ENCODE measurements at regions not wholly inside any gene's neighbourhood (a gene's known extent, or its start where the extent isn't known, plus 50 kb on each side); places are given as distances from the start of the nearest gene placed in this dataset.

GRCh38 chr2:16137080-16137755 lies 196.9 kb downstream of the MYCN start:
- no peak overlapping the region for H3K27ac Mint-ChIP-seq
- peaks cover 21% of the 10 kb centered on the region for H3K4me1 Mint-ChIP-seq
- DNase-seq, result no peak
- no peaks in the 10 kb centered on the region for H3K27me3 Mint-ChIP-seq (ENCODE audit: low read depth, poor library complexity)
- no peak overlapping the region for H3K4me3 Mint-ChIP-seq
- no peak for TF ChIP-seq CTCF (IDR thresholded peaks at IDR 0.05)
- H3K9me3 Mint-ChIP-seq, result peaks cover 8% of the 10 kb centered on the region
- no peaks in the 10 kb centered on the region for H3K36me3 Mint-ChIP-seq (ENCODE audit: low read depth)

- DNase-seq, result no peak
- Mint-ChIP-seq H3K27ac (no peak overlapping the region), H3K9me3 (peaks cover 8% of the 10 kb centered on the region), H3K36me3 (ENCODE audit: low read depth) (no peaks in the 10 kb centered on the region), H3K27me3 (ENCODE audit: low read depth, poor library complexity) (no peaks in the 10 kb centered on the region), H3K4me3 (no peak overlapping the region), H3K4me1 (peaks cover 21% of the 10 kb centered on the region)
- no peak for TF ChIP-seq CTCF (IDR thresholded peaks at IDR 0.05)
Measured at GRCh38 chr2:16136461-16137035, 196.2 kb downstream of the MYCN start.

DNA sequence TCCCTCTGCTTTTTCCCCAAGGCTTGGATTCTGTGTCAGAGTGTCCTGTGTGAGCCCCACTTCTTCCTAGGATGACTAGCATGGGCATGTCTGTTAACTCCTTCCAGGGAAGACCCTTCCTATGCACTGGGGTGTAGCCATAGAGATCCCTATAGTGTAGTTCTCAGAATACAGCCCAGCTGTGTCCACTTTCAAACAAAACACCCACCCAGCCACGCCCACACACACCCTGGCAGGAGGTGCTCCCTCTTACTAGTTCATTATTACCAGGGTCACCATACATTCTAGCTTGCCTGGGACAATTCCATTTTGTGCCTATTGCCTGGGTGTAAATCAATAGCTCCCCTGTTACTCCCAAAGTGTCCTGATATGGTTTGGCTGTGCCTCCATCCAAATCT lies 195.6 kb downstream of the MYCN start:
- Mint-ChIP-seq H3K9me3 (peaks cover 8% of the 10 kb centered on the region), H3K36me3 (ENCODE audit: low read depth) (no peaks in the 10 kb centered on the region), H3K4me1 (peaks cover 21% of the 10 kb centered on the region), H3K27ac (no peak overlapping the region), H3K27me3 (ENCODE audit: low read depth, poor library complexity) (no peaks in the 10 kb centered on the region), H3K4me3 (no peak overlapping the region)
- no peak for TF ChIP-seq CTCF (IDR thresholded peaks at IDR 0.05)
- DNase-seq, result no peak

DNA sequence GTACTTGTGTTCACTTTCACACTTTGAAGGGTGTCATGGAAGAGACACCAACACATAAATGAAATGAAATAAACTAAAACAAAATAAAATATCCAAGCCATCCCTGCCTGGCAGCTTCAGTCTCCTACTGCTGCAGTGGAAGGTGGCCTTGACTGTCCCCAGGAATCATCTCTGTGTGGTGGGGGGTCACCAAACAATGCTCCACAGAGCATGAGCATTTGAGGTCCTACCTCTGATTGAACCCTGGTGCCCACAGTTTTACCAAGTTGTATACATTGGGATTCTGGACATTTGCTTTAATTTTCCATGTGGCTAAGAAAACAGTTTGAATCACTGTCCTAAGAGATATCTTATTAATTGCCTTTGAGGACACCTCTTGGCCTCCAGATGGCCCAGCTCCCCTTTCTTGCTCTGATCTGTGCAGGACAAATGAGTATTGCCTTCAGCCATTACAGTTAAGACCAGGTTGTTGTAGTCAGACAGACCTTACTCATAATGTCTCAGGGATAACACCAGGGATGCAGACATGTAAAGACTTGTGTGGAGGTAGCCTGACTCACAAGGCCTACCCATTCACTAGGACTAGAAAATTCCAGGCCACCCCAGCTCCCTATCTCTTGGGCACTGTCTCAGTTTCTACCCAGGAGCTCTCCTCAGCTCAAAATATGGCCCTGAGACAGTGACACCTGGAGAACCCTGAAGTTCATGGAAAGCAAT lies 195.0 kb downstream of the MYCN start:
- no peaks in the 10 kb centered on the region for H3K27me3 Mint-ChIP-seq (ENCODE audit: low read depth, poor library complexity)
- DNase-seq, result no peak

GRCh38 chr2:16134436-16135165 lies 194.3 kb downstream of the MYCN start:
- DNase-seq, result no peak
- peaks cover 18% of the 10 kb centered on the region for H3K4me1 Mint-ChIP-seq
- H3K27ac Mint-ChIP-seq, result no peak overlapping the region
- H3K36me3 Mint-ChIP-seq (ENCODE audit: low read depth), result no peaks in the 10 kb centered on the region
- no peak overlapping the region for H3K4me3 Mint-ChIP-seq
- no peak for TF ChIP-seq CTCF (IDR thresholded peaks at IDR 0.05)
- peaks cover 8% of the 10 kb centered on the region for H3K9me3 Mint-ChIP-seq
- no peaks in the 10 kb centered on the region for H3K27me3 Mint-ChIP-seq (ENCODE audit: low read depth, poor library complexity)

More for the DNA sequence above, 195.0 kb downstream of the MYCN start:
- peaks cover 8% of the 10 kb centered on the region for H3K9me3 Mint-ChIP-seq
- no peaks in the 10 kb centered on the region for H3K36me3 Mint-ChIP-seq (ENCODE audit: low read depth)
- no peak for TF ChIP-seq CTCF (IDR thresholded peaks at IDR 0.05)
- H3K4me1 Mint-ChIP-seq, result peaks cover 21% of the 10 kb centered on the region
- H3K4me3 Mint-ChIP-seq, result no peak overlapping the region
- no peak overlapping the region for H3K27ac Mint-ChIP-seq

Measured in nephron progenitor cell (in vitro differentiated cells).